HG03280 (cell line): ENCODE measurements at regions not wholly inside any gene's neighbourhood (a gene's known extent, or its start where the extent isn't known, plus 50 kb on each side); places are given as distances from the start of the nearest gene placed in this dataset.

Experiments used
- ATAC-seq: cut with Tn5 transposase; IDR thresholded peaks from one replicate; pipeline ENCODE4 v1.9.1; 2021; ENCODE audit warnings: mild to moderate bottlenecking, moderate library complexity; ENCODE audit not compliant: unreplicated experiment

GRCh38 chr5:167777746-167778145 is 513.7 kb upstream of the WWC1 start:
- no peak for ATAC-seq

GRCh38 chr5:167778228-167778627 is 513.2 kb upstream of the WWC1 start:
- ATAC-seq = no peak

- ATAC-seq = no peak
Measured at GRCh38 chr5:167779644-167780043, 511.8 kb upstream of the WWC1 start.

GRCh38 chr5:167780177-167780576 is 511.3 kb upstream of the WWC1 start:
- ATAC-seq = no peak

- no peak for ATAC-seq
Measured at GRCh38 chr5:167783145-167783817, 508.2 kb upstream of the WWC1 start.

- ATAC-seq = no peak
Measured at GRCh38 chr5:167785106-167785505, 506.3 kb upstream of the WWC1 start.

- ATAC-seq = no peak
Measured at GRCh38 chr5:167785901-167786300, 505.5 kb upstream of the WWC1 start.

- no peak for ATAC-seq
Measured at GRCh38 chr5:167786871-167787578, 504.4 kb upstream of the WWC1 start.

GRCh38 chr5:167790045-167790444 is 501.4 kb upstream of the WWC1 start:
- no peak for ATAC-seq

- no peak for ATAC-seq
Measured at GRCh38 chr5:167790462-167791260, 500.8 kb upstream of the WWC1 start.

- ATAC-seq = no peak
Measured at GRCh38 chr5:167792514-167792913, 498.9 kb upstream of the WWC1 start.

GRCh38 chr5:167793700-167794099 is 497.7 kb upstream of the WWC1 start:
- ATAC-seq = no peak

GRCh38 chr5:167794121-167794520 is 497.3 kb upstream of the WWC1 start:
- ATAC-seq = no peak

GRCh38 chr5:167796672-167797071 is 494.8 kb upstream of the WWC1 start:
- ATAC-seq = no peak

- no peak for ATAC-seq
Measured at GRCh38 chr5:167797933-167798332, 493.5 kb upstream of the WWC1 start.

GRCh38 chr5:167798448-167798847 is 493.0 kb upstream of the WWC1 start:
- ATAC-seq = no peak

GRCh38 chr5:167800427-167800826 is 491.0 kb upstream of the WWC1 start:
- ATAC-seq = no peak

GRCh38 chr5:167801999-167802398 is 489.4 kb upstream of the WWC1 start:
- ATAC-seq = no peak

- ATAC-seq = no peak
Measured at GRCh38 chr5:167802755-167803431, 488.6 kb upstream of the WWC1 start.

GRCh38 chr5:167804512-167805220 is 486.8 kb upstream of the WWC1 start:
- no peak for ATAC-seq

GRCh38 chr5:167810573-167810972 is 480.9 kb upstream of the WWC1 start:
- no peak for ATAC-seq
